ENCODE measurements at regions not wholly inside any gene's neighbourhood (a gene's known extent, or its start where the extent isn't known, plus 50 kb on each side); places are given as distances from the start of the nearest gene placed in this dataset.
A peak's percentile ranks its signal among the peaks of the same experiment; 100 is the strongest.
"Not testable (repeated sequence)": the region's sequence is repeated elsewhere in the genome, so short reads cannot be mapped to it uniquely, and the experiment has no call there.

- FAIRE-seq, result no peak
Measured at GRCh38 chr6:150741633-150742200, 123.8 kb upstream of the MTHFD1L start.

DNA sequence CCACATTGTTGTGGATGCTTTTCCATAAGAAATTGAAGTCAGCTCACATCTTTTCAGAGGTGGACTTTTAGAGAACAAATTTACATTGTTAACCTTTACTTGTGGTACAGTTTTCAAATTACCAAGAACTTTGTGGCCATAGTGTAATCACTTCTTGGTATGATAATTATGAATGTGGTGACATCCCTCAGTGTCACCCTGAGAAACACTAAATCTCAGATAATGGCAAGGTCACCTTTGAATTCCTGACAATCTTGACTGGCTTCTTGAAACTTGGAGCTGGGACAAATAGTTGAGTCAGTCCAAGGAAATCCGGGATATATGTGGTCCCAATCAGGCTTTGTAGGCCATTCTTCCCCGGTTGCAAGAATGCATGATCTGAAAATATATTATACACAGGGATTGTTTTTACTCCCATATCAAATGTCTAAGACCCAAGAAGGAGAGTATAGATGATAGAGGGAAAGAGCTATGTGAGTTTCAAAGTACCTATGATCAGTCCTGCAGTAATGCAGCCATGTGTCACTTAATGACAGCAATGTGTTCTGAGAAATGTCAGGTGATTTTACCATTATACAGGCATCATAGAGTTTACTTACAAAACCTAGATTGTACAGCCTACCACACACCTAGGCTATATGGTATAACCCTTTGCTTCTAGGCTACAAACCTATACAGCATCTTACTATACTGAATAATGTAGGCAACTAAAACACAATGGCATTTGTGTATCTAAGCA is 120.8 kb upstream of the MTHFD1L start:
- no peak for FAIRE-seq

GRCh38 chr6:150745896-150746295 is 119.6 kb upstream of the MTHFD1L start:
- FAIRE-seq, result no peak

GRCh38 chr6:150747155-150747554 is 118.3 kb upstream of the MTHFD1L start:
- FAIRE-seq, result no peak

- FAIRE-seq, result no peak
Measured at GRCh38 chr6:150749091-150749670, 116.3 kb upstream of the MTHFD1L start.

DNA sequence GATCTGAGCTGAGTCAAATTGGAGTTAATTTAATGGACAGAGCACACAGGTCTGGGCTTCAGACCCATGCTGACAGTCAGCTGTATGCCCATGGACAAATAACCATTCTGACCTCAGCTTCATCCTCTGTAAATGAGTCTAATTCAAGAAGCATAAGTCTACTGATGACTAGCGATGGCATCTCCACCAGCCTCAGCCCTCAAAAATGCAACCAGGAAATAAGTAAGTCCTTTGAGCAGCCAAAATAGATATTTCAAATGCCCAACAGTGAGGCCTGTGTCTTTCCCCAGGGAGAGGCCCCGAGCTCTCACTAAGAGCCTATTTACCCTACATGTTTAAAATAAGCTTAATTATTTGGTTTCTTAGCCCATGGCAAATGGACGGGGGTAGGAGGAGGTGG is 114.2 kb upstream of the MTHFD1L start:
- no peak for FAIRE-seq

DNA sequence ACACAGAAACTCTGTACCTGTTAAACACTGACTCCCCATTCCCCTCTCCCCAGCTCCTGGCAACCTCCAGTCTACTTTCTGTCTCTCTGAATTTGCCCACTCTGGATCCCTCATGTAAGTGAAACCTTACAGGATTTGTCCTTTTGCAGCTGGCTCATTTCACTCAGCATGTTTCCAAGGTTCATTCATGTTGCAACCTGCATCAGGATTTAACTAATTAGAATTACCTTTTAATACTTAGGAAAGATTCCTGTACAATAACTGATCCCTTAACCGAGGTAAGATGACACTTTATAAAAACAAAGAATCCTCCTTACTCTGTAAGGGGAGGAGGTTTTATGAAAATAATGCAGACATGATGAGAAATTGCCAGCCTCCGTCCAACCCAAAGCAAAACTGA is 113.1 kb upstream of the MTHFD1L start:
- no peak for FAIRE-seq

GRCh38 chr6:150753371-150754064 is 112.0 kb upstream of the MTHFD1L start:
- FAIRE-seq, result no peak

DNA sequence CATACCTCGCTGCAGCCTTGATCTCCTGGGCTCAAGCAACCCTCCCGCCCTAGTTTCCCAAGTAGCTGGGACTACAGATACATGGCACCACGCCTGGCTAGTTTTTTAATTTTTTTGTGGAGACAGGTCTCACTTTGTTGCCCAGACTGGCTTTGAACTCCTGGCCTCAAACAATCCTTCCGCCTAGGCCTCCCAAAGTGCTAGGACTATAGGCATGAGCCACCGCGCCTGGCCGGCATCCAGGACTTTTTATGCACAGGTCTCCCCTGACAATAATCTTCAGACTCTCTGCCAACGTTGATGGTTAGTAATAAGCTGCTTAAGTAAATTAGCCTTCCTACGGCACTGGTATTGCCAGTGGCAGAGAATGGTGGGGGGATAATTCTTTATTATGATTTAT is 110.5 kb upstream of the MTHFD1L start:
- FAIRE-seq, result no peak

- no peak for FAIRE-seq
Measured at GRCh38 chr6:150755524-150755923, 110.0 kb upstream of the MTHFD1L start.

GRCh38 chr6:150756173-150756572 is 109.3 kb upstream of the MTHFD1L start:
- no peak for FAIRE-seq

DNA sequence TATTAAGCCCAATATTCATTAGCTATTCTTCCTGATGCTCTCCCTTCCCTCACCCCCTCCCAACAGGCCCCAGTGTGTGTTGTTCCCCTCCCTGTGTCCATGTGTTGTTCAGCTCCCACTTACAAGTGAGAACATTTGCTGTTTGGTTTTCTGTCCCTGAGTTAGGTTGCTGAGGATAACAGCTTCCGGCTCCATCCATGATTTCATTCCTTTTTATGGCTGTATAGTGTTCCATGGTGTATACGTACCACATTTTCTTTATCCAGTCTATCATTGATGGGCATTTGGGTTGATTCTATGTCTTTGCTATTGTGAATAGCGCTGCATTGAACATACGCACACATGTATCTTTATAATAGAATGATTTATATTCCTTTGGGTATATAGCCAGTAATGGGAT is 107.7 kb upstream of the MTHFD1L start:
- FAIRE-seq, result not testable (repeated sequence)

DNA sequence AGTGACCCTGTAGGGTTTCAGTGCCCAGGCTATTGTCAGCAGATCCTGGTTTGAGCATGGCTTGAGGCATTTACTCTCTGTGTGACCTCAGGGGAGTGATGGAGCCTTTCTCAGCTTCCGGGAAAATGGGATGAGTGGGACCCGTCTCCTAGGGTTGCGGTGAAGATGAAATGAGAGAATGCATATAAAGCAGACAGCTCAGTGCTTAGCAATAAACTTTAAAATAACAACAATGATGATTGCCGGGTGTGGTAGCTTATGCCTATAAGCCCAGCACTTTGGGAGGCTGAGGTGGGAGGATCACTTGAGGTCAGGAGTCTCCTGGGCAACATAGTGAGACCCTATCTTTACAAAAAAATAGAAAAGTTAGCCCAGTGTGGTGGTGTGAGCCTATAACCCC is 106.0 kb upstream of the MTHFD1L start:
- no peak for FAIRE-seq

DNA sequence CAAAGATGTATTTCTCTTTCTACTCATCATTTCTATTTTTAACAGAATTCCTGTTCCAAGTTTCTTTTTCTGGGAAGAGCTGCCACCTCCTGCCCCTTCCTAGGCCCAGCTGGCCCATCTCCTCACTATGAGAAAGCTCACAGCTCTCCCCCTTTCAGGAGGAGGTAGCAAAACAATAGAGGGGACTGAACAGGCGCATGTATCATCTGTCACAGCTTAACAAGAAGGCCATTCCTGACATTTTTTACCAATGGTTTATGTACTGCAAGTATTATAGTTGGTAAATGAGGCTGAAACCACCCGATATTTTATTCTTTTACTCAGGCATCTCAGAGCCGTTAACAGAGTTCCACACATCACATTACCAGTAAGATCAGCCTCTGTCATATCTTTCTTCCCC is 103.7 kb upstream of the MTHFD1L start:
- FAIRE-seq, result no peak

GRCh38 chr6:150764334-150765066 is 101.0 kb upstream of the MTHFD1L start:
- FAIRE-seq, result no peak

GRCh38 chr6:150765067-150765764 is 100.3 kb upstream of the MTHFD1L start:
- FAIRE-seq, result no peak

GRCh38 chr6:150766201-150766997 is 99.1 kb upstream of the MTHFD1L start:
- FAIRE-seq, result no peak

- no peak for FAIRE-seq
Measured at GRCh38 chr6:150767161-150767560, 98.3 kb upstream of the MTHFD1L start.

DNA sequence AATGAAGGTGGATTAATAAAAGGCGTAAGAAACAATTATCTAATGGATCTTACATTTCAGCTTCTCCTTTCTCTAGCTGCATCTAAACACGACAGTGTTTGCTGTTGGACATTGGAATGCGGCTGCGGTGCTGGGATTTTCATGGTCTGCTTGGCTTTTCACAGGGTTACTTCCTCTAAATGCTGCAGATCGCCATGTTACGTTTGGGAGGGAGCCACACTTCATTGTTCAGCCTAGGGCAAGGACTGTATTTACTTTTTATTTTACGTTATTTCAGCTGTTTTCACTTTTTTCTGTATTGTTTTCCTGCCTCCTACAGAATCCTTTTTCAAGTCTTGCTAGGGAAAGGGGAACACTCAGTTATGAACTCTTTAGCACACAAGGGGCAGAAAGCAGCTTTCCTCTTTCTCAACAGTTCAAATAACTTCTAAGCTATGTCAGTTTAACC is 97.9 kb upstream of the MTHFD1L start:
- FAIRE-seq, result peak; percentile 88

DNA sequence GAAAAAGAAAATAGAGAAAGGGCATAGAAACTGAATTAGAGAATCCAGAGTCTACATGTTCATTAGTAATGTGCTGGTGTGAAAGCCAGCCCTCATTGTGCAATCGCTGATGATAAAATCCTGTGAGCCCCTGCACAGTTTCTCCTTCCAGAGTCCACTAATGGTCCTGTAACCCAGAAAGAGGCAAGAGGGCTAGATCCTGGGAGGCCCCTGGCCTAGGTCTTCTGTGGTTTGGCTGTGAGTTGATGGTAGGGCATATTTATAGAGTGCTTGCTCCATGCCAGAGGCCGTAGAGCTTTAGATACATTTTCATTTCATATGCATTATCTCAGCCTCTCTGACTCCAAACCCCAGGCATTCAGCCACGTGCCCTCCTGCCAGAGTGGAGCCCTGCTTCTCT is 94.9 kb upstream of the MTHFD1L start:
- FAIRE-seq, result no peak

- FAIRE-seq, result no peak
Measured at GRCh38 chr6:150773969-150774368, 91.5 kb upstream of the MTHFD1L start.

All from endometrium (tissue), 2 donors.